PFSK-1 (cell line): ENCODE measurements at regions not wholly inside any gene's neighbourhood (a gene's known extent, or its start where the extent isn't known, plus 50 kb on each side); places are given as distances from the start of the nearest gene placed in this dataset.

Source experiments
- FOXP2 ChIP-seq: optimal IDR thresholded peaks from 2 replicates; pipeline ENCODE3; 2011; ENCODE audit warnings: borderline replicate concordance, control low read depth, inconsistent platforms; ENCODE audit not compliant: insufficient read depth; ENCODE audit errors: extremely low read length, extremely low read depth
- POLR2AphosphoS5 ChIP-seq: IDR thresholded peaks from 2 replicates; pipeline ENCODE4 v1.6.1; 2012; ENCODE audit warnings: low read depth, mild to moderate bottlenecking, control low read depth, low read length, moderate library complexity
- SIN3A ChIP-seq: IDR thresholded peaks from 2 replicates; pipeline ENCODE4 v1.6.1; 2012; ENCODE audit warnings: mild to moderate bottlenecking, low read length, moderate library complexity, borderline replicate concordance; ENCODE audit not compliant: insufficient read depth
- TAF1 ChIP-seq: IDR thresholded peaks from 2 replicates; pipeline ENCODE4 v1.6.1; 2012; ENCODE audit warnings: low read length, control low read depth, borderline replicate concordance; ENCODE audit not compliant: insufficient read depth
- TF ChIP-seq, protein P1 (sequence below), 2 experiments: IDR thresholded peaks; 2 replicates each; pipeline versions ENCODE4 v1.6.1 to v1.8.0; 2011 to 2012; ENCODE audit warnings: low read depth in 2 of 2, low read length in 2 of 2, control low read depth in 1 of 2, inconsistent platforms in 1 of 2, mild to moderate bottlenecking in 1 of 2, moderate library complexity in 1 of 2; ENCODE audit not compliant: insufficient read depth in 1 of 2

DNA sequence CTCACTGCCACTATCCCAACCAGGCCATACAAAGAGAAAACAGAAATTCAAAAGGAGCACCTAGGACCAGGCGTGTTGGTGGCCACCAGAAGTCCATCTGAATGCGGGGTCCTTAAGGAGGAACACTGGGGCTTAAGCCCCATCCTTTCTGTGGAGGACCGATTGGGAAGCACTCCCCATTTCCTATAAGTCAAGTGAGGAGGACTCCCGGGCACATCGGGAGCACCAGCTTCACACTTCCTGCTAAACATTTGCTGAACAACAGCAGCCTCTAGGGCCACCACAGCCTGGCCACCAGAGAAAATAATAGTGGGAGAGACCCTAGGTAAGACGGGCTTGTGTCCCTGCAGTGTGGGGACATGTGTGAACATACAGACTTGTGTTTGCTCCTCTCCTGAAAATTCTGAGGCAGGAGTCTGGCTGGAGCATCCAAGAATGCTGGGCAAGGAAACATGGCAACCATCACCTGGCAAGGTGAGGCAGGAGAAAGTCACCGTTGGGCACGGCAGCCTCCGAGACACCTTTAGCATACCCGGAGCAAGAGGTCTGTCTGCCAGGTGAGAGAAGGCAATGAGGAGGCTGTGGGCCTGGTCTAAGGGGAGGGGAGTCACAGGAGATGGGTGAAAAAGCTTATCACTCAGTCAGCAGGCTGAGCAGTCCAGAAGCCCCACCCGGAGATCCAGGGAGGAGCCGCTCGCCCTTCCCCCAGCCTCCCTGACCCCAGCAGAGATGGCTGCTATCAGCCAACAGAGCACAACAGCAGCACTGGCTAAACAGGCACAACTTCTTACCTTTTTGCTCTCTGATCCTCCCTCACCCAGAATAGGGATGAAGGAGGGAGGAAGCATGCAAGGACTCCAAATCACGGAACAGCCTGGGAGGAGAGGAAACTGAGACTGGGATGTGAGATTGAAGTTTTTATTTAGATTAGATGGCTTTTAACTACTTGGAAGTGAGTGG, 282.3 kb downstream of the EIPR1 start:
- no peak for TF ChIP-seq POLR2AphosphoS5
- no peak for TF ChIP-seq SIN3A
- TF ChIP-seq TAF1, result no peak
- no peak for TF ChIP-seq FOXP2
- TF ChIP-seq, protein P1, sequence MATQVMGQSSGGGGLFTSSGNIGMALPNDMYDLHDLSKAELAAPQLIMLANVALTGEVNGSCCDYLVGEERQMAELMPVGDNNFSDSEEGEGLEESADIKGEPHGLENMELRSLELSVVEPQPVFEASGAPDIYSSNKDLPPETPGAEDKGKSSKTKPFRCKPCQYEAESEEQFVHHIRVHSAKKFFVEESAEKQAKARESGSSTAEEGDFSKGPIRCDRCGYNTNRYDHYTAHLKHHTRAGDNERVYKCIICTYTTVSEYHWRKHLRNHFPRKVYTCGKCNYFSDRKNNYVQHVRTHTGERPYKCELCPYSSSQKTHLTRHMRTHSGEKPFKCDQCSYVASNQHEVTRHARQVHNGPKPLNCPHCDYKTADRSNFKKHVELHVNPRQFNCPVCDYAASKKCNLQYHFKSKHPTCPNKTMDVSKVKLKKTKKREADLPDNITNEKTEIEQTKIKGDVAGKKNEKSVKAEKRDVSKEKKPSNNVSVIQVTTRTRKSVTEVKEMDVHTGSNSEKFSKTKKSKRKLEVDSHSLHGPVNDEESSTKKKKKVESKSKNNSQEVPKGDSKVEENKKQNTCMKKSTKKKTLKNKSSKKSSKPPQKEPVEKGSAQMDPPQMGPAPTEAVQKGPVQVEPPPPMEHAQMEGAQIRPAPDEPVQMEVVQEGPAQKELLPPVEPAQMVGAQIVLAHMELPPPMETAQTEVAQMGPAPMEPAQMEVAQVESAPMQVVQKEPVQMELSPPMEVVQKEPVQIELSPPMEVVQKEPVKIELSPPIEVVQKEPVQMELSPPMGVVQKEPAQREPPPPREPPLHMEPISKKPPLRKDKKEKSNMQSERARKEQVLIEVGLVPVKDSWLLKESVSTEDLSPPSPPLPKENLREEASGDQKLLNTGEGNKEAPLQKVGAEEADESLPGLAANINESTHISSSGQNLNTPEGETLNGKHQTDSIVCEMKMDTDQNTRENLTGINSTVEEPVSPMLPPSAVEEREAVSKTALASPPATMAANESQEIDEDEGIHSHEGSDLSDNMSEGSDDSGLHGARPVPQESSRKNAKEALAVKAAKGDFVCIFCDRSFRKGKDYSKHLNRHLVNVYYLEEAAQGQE (IDR thresholded peaks at IDR 0.05; ENCODE audit: insufficient read depth in 1 of 2, low read depth in 2 of 2, low read length in 2 of 2), result no peak
